H4 (cell line): ENCODE measurements at regions not wholly inside any gene's neighbourhood (a gene's known extent, or its start where the extent isn't known, plus 50 kb on each side); places are given as distances from the start of the nearest gene placed in this dataset.
A peak's percentile ranks its signal among the peaks of the same experiment; 100 is the strongest.

Experiments
- DNase-seq: peaks from one replicate; pipeline ENCODE4 v3.0.0-alpha.2; 2015; ENCODE audit warnings: low spot score

GRCh38 chr3:84439476-84439875 is 519.3 kb upstream of the CADM2 start:
- no peak for DNase-seq

DNA sequence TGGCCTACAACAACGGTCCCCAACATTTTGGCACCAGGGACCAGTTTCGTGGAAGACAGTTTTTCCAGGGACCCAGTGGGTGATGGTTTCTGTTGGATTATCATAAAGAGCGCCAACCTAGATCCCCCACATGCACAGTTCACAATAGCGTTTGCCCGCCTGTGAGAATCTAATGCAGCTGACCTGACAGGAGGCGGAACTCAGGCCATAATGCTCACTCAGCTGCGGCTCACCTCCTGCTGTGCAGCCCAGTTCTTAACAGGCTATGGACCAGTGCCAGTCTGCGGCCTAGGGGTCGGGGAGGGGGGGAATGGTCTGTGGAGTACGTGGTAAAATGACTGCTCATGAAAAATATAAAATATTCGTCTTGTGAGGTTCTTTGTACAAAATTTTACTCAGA is 518.5 kb upstream of the CADM2 start:
- DNase-seq: no peak

DNA sequence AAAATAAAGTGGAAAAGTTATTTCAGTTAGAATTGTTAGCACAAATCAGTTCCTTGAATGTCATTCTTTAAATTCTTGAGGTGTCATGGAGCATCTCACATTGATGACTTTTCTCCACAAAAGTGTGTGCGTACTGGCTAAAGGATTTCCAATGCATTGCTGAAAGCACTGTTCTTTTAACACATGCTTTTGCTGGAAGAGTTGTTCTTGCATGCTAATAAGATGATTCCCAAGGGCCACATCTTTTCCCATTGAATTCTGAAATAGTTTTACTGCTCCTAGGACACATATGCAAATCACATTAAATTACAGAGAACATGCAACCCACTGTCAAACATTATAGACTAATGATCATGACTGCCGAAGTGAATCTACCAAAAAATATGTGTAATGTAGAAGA is 516.3 kb upstream of the CADM2 start:
- no peak for DNase-seq

DNA sequence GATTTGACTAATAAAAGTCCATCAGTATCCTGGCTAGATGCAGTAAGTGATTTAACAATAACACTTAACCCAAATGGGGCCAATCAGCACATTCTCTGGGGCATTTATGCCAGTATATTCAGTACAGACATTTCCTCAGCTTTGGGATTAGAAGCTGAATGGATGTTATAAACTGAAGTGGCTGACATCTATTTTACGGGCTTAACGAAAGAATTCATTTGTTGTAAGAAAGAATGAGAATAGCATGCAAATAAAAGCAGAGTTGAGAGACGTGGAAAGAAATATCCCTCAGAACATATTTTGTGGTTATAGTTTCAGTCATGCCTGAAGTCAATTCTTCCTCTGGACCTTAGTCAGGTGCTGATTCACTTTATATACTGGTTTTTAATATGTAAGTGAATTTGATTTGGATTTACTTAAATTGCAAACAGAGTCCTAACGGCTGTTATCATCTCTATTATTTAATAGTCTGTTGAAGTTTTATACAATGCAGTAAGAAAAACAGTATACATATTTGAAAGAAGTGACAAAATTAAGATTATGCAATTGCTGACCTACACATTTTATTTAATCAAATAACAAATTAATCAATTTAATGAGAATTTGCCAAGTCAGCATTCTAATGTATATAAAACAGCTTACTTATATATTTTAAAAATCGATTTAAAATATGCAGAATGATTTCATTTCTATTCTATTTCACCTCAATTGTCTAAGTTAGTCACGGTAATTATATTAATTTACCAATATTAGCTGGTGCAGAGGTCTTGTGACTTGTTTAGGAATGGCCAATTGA is 513.9 kb upstream of the CADM2 start:
- DNase-seq: no peak

DNA sequence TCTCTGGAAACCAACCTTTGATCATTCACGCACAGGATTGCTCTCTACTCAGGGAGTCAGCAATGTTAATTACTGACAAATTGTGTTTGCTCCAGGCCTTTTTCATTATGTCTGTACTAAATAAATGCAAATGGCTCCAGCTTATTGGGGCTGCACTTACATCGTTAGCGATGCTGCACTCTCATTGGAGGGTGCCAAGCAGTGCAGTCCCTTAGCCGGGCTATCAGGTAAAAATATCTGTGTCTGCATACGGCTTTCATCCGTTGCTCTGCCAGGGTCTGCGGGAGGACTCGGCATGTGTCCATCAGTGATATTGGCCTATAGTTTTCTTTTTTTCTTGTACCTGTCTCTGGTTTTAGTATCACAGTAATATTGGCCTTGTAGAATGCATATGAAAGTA is 471.5 kb upstream of the CADM2 start:
- DNase-seq: no peak

DNA sequence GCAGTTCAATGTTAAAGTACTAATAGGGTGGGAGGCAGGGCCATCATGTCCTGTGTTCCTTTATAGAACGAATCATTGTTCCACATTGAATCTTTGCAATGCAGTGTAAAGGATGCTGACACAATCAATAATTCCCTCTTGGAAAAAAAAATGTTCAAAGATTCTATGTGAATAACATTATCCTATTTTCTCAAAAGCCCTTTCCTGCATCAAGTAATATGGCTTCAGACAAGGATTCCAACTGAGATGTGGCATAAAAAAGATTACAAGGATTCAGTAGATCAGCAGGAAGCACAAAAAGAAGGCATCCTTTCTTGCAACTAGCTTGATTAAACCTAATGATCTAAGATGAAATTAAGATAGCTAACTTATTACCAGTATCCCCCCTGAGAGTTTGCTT is 454.0 kb upstream of the CADM2 start:
- no peak for DNase-seq

DNA sequence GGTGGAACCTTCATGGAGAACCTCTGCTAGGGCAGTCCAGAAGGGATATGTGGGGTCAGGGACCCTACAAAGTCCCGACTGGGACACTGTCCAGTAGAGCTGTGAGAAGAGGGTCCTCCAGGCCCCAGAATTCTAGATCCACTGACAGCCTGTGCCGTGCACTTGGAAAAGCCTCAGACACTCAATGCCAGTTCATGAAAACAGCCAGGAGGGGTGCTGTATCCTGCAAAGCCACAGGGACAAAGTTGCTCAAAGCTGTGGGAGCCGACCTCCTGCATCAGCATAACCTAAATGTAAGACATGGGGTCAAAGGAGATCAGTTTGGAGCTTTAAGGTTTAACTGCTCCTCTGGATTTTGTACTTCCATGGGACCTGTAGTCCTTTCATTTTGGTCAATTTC is 448.8 kb upstream of the CADM2 start:
- no peak for DNase-seq

DNA sequence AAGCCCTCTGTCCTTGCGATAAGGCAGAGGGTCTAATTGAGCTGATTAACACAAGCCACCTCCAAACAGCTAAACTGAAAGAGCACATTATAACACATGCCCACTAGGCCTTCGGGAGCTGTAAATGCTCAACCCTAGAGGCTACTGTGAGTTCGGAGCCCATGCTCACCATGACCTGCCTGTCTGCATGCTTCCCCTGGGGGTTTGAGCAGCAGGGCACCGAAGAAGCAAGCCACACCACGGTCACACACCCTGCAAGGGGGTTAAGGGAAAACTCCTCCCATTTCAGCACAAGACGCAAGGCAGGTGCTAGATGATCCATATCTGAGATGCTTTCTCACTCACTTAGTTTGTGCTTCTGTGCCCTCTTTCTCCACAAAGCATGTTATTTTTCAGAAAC is 435.9 kb upstream of the CADM2 start:
- DNase-seq: no peak

- DNase-seq: no peak
These were observed 421.9 kb upstream of the CADM2 start for GRCh38 chr3:84536916-84537315.

- no peak for DNase-seq
These were observed 420.2 kb upstream of the CADM2 start for GRCh38 chr3:84538597-84538996.

DNA sequence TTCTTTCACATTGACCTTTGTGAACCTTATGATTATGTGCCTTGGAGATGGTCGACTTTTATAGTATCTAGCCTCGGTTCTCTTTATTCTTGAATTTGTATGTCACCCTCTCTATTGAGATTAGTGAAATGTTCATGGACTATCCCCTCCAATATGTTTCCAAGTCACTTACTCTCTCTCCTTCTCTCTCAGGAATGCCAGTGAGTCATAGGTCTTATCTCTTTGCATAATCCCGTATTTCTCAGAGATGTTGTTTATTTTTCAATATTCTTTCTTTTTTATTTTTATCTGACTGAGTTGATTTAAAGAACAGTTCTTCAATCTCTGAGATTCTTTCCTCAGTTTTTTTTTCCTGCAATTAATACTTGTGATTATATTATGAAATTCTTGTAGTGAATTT is 411.6 kb upstream of the CADM2 start:
- DNase-seq: no peak

GRCh38 chr3:84547971-84548970 is 410.5 kb upstream of the CADM2 start:
- DNase-seq: peak; percentile 11

- DNase-seq: no peak
These were observed 403.2 kb upstream of the CADM2 start for GRCh38 chr3:84555629-84556028.

DNA sequence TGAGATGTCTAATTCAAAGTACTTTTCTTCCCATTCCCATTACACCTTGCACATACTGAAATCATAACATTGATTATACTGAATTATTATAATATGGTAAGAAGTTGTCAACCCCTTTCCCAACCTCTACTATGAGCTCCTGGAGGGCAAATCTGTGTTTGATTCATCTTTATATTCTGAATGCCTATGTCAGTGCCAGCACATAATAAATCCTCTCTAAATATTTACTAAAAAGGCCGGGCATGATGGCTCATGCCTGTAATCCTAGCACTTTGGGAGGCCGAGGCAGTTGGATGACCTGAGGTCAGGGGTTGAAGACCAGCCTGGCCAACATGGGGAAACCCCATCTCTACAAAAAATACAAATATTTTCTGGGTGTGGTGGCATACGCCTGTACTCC is 392.5 kb upstream of the CADM2 start:
- no peak for DNase-seq

DNA sequence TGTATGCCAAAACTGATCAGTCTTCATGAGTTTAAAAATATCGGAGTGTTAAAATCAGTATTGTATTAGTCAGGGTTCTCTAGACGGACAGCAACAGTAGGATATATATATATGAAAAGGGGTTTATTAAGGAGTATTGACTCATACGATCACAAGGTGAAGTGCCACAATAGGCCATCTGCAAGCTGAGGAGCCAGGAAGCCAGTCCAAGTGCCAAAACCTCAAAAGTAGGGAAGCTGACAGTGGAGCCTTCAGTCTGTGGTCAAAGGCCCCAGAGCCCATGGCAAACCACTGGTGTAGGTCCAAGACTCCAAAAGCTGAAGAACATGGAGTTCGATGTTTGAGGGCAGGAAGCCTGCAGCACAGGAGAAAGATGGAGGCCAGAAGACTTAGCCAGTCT is 391.0 kb upstream of the CADM2 start:
- DNase-seq: no peak

DNA sequence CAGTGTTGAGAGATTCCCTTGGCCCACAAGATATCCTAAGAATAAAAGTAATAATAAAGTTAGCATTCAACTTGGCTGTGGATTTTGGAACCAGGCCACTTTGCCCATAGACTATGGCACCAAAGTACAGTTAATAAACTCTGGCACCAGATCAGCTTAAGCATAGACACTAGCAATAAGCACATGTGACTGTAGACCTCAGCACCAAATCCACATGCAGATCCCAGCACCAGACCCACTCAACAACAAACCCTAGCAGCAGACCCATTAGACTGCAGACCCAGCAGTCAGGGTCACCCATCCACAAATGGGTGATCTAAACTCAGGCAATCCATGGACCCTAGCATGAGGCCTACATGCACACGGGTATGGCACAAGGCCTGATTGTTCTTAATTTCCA is 384.8 kb upstream of the CADM2 start:
- DNase-seq: no peak

DNA sequence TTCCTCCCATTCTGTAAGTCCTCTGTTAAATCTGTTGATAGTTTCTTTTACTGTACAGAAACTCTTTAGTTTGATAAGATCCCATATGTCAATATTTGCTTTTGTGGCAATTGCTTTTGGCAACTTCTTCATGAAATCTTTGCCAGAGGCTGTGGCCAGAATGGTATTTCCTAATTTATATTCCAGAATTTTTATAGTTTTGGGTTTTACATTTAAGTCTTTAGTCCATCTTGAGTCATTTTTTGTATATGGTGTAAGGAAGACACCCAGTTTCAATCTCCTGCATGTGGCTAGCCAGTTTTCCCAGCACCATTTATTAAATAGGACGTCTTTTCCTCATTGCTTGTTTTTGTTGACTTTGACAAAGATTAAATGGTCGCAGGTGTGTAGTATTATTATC is 372.4 kb upstream of the CADM2 start:
- DNase-seq: no peak

- peak; percentile 2 for DNase-seq
These were observed 358.0 kb upstream of the CADM2 start for GRCh38 chr3:84600703-84601225.

- peak; percentile 23 for DNase-seq
These were observed 357.5 kb upstream of the CADM2 start for GRCh38 chr3:84601303-84601702.

GRCh38 chr3:84621823-84622222 is 337.0 kb upstream of the CADM2 start:
- DNase-seq: no peak

DNA sequence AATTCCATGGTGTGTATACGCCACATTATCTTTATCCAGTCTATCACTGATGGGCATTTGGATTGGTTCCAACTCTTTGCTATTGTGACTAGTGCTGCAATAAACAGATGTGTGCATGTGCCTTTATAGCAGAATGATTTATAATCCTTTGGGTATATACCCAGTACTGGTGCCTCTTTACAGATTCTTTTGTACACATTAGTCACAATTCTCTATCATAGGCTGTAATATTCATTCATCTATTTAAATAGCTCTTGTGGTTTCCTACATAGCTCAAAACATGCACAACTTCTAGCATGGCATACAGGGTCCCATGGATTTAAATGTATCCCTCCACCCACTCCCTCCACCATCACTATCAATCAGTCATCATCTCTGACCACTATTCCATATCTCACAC is 324.1 kb upstream of the CADM2 start:
- no peak for DNase-seq

GRCh38 chr3:84637272-84637671 is 321.5 kb upstream of the CADM2 start:
- DNase-seq: no peak

- no peak for DNase-seq
These were observed 292.3 kb upstream of the CADM2 start for GRCh38 chr3:84666468-84666867.
